K562 (cell line): ENCODE measurements at regions not wholly inside any gene's neighbourhood (a gene's known extent, or its start where the extent isn't known, plus 50 kb on each side); places are given as distances from the start of the nearest gene placed in this dataset.

ENCODE experiments used
- BMI1 ChIP-seq: fragments of 150-350 bp; IDR thresholded peaks from 2 replicates; pipeline ENCODE4 v1.6.1; 2014; ENCODE audit warnings: low read length
- ZNF584 ChIP-seq: fragments of 200-800 bp; sonication (Bioruptor generic); IDR thresholded peaks from 2 replicates; pipeline ENCODE4 v1.6.1; 2016; ENCODE audit warnings: low read depth, mild to moderate bottlenecking, missing genetic modification characterization, missing compliant biosample characterization
- TF ChIP-seq, protein P1 (sequence below): fragments of 450-650 bp; IDR thresholded peaks from 2 replicates; pipeline ENCODE4 v1.6.1; 2016; ENCODE audit warnings: mild to moderate bottlenecking, moderate library complexity
- TF ChIP-seq, protein P2 (sequence below): sonication (generic); formaldehyde crosslinking; IDR thresholded peaks from 2 replicates; pipeline ENCODE4 v1.8.1; 2022; ENCODE audit warnings: missing genetic modification reagents
- TF ChIP-seq, protein P3 (sequence below): sonication (generic); formaldehyde crosslinking; IDR thresholded peaks from 2 replicates; pipeline ENCODE4 v1.8.0; 2022; ENCODE audit warnings: missing genetic modification reagents, mild to moderate bottlenecking, borderline replicate concordance
- TF ChIP-seq, protein P4 (sequence below): fragments of 450-650 bp; formaldehyde crosslinking; IDR thresholded peaks from 2 replicates; pipeline ENCODE4 v1.4.0; 2020; ENCODE audit warnings: mild to moderate bottlenecking, moderate library complexity

DNA sequence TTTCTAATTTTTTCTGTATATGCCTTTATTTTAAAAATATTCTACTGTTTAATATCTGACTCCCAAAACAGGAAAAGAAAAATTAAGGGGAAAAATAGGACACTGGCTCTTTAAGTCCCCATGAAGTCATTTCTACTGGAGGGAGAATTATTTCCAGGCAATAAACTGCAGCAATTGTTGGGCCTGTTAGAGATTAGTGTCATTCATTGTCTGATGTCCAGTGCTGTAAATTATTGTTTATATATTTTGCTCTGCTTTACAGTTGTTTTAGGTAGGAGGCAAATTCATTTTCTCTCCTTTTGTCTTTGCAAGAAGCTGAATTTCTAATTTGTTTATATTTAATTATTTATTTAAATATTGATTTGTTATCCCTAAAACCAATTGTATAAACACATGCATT, 906.0 kb upstream of the CDH10 start (continued):
- TF ChIP-seq, protein P1, sequence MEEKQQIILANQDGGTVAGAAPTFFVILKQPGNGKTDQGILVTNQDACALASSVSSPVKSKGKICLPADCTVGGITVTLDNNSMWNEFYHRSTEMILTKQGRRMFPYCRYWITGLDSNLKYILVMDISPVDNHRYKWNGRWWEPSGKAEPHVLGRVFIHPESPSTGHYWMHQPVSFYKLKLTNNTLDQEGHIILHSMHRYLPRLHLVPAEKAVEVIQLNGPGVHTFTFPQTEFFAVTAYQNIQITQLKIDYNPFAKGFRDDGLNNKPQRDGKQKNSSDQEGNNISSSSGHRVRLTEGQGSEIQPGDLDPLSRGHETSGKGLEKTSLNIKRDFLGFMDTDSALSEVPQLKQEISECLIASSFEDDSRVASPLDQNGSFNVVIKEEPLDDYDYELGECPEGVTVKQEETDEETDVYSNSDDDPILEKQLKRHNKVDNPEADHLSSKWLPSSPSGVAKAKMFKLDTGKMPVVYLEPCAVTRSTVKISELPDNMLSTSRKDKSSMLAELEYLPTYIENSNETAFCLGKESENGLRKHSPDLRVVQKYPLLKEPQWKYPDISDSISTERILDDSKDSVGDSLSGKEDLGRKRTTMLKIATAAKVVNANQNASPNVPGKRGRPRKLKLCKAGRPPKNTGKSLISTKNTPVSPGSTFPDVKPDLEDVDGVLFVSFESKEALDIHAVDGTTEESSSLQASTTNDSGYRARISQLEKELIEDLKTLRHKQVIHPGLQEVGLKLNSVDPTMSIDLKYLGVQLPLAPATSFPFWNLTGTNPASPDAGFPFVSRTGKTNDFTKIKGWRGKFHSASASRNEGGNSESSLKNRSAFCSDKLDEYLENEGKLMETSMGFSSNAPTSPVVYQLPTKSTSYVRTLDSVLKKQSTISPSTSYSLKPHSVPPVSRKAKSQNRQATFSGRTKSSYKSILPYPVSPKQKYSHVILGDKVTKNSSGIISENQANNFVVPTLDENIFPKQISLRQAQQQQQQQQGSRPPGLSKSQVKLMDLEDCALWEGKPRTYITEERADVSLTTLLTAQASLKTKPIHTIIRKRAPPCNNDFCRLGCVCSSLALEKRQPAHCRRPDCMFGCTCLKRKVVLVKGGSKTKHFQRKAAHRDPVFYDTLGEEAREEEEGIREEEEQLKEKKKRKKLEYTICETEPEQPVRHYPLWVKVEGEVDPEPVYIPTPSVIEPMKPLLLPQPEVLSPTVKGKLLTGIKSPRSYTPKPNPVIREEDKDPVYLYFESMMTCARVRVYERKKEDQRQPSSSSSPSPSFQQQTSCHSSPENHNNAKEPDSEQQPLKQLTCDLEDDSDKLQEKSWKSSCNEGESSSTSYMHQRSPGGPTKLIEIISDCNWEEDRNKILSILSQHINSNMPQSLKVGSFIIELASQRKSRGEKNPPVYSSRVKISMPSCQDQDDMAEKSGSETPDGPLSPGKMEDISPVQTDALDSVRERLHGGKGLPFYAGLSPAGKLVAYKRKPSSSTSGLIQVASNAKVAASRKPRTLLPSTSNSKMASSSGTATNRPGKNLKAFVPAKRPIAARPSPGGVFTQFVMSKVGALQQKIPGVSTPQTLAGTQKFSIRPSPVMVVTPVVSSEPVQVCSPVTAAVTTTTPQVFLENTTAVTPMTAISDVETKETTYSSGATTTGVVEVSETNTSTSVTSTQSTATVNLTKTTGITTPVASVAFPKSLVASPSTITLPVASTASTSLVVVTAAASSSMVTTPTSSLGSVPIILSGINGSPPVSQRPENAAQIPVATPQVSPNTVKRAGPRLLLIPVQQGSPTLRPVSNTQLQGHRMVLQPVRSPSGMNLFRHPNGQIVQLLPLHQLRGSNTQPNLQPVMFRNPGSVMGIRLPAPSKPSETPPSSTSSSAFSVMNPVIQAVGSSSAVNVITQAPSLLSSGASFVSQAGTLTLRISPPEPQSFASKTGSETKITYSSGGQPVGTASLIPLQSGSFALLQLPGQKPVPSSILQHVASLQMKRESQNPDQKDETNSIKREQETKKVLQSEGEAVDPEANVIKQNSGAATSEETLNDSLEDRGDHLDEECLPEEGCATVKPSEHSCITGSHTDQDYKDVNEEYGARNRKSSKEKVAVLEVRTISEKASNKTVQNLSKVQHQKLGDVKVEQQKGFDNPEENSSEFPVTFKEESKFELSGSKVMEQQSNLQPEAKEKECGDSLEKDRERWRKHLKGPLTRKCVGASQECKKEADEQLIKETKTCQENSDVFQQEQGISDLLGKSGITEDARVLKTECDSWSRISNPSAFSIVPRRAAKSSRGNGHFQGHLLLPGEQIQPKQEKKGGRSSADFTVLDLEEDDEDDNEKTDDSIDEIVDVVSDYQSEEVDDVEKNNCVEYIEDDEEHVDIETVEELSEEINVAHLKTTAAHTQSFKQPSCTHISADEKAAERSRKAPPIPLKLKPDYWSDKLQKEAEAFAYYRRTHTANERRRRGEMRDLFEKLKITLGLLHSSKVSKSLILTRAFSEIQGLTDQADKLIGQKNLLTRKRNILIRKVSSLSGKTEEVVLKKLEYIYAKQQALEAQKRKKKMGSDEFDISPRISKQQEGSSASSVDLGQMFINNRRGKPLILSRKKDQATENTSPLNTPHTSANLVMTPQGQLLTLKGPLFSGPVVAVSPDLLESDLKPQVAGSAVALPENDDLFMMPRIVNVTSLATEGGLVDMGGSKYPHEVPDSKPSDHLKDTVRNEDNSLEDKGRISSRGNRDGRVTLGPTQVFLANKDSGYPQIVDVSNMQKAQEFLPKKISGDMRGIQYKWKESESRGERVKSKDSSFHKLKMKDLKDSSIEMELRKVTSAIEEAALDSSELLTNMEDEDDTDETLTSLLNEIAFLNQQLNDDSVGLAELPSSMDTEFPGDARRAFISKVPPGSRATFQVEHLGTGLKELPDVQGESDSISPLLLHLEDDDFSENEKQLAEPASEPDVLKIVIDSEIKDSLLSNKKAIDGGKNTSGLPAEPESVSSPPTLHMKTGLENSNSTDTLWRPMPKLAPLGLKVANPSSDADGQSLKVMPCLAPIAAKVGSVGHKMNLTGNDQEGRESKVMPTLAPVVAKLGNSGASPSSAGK: no peak
- TF ChIP-seq, protein P2, sequence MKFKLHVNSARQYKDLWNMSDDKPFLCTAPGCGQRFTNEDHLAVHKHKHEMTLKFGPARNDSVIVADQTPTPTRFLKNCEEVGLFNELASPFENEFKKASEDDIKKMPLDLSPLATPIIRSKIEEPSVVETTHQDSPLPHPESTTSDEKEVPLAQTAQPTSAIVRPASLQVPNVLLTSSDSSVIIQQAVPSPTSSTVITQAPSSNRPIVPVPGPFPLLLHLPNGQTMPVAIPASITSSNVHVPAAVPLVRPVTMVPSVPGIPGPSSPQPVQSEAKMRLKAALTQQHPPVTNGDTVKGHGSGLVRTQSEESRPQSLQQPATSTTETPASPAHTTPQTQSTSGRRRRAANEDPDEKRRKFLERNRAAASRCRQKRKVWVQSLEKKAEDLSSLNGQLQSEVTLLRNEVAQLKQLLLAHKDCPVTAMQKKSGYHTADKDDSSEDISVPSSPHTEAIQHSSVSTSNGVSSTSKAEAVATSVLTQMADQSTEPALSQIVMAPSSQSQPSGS: no peak
- TF ChIP-seq, protein P3, sequence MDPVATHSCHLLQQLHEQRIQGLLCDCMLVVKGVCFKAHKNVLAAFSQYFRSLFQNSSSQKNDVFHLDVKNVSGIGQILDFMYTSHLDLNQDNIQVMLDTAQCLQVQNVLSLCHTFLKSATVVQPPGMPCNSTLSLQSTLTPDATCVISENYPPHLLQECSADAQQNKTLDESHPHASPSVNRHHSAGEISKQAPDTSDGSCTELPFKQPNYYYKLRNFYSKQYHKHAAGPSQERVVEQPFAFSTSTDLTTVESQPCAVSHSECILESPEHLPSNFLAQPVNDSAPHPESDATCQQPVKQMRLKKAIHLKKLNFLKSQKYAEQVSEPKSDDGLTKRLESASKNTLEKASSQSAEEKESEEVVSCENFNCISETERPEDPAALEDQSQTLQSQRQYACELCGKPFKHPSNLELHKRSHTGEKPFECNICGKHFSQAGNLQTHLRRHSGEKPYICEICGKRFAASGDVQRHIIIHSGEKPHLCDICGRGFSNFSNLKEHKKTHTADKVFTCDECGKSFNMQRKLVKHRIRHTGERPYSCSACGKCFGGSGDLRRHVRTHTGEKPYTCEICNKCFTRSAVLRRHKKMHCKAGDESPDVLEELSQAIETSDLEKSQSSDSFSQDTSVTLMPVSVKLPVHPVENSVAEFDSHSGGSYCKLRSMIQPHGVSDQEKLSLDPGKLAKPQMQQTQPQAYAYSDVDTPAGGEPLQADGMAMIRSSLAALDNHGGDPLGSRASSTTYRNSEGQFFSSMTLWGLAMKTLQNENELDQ (CRISPR knock-in tag): no peak
- TF ChIP-seq ZNF584 (CRISPR knock-in tag) (no peak), BMI1 (no peak)
- TF ChIP-seq, protein P4, sequence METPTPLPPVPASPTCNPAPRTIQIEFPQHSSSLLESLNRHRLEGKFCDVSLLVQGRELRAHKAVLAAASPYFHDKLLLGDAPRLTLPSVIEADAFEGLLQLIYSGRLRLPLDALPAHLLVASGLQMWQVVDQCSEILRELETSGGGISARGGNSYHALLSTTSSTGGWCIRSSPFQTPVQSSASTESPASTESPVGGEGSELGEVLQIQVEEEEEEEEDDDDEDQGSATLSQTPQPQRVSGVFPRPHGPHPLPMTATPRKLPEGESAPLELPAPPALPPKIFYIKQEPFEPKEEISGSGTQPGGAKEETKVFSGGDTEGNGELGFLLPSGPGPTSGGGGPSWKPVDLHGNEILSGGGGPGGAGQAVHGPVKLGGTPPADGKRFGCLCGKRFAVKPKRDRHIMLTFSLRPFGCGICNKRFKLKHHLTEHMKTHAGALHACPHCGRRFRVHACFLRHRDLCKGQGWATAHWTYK: no peak
